ENCODE measurements at regions not wholly inside any gene's neighbourhood (a gene's known extent, or its start where the extent isn't known, plus 50 kb on each side); places are given as distances from the start of the nearest gene placed in this dataset.

DNA sequence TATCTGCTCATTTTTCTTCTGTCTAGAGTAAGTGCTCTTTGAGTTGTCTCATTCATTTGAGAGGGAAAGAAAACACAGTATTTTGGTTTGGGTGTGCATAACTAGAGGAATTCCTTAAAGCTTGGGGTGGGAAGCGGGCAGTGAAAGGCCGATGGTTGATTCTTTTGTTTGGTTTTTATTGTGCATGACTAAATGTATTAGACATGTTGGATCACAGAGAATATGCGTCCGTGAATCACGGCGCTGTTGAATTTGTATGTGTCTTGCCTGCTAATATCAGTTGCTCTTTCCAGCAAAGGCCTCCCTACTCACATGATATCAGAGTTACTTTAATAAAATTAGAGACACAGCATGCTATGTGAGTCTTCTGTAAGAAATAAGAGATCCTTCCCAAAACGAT lies 180.0 kb downstream of the CHD9NB start:
- TF ChIP-seq EZH2phosphoT487 (IDR thresholded peaks at IDR 0.05; ENCODE audit: borderline replicate concordance, low read length), result no peak
- TF ChIP-seq, protein P1, sequence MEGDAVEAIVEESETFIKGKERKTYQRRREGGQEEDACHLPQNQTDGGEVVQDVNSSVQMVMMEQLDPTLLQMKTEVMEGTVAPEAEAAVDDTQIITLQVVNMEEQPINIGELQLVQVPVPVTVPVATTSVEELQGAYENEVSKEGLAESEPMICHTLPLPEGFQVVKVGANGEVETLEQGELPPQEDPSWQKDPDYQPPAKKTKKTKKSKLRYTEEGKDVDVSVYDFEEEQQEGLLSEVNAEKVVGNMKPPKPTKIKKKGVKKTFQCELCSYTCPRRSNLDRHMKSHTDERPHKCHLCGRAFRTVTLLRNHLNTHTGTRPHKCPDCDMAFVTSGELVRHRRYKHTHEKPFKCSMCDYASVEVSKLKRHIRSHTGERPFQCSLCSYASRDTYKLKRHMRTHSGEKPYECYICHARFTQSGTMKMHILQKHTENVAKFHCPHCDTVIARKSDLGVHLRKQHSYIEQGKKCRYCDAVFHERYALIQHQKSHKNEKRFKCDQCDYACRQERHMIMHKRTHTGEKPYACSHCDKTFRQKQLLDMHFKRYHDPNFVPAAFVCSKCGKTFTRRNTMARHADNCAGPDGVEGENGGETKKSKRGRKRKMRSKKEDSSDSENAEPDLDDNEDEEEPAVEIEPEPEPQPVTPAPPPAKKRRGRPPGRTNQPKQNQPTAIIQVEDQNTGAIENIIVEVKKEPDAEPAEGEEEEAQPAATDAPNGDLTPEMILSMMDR (IDR thresholded peaks at IDR 0.05; ENCODE audit: low read depth, low read length, poor library complexity, severe bottlenecking), result no peak
- no peaks in the 10 kb centered on the region for H3K9me2 ChIP-seq (replicated peaks; ENCODE audit: control insufficient read depth, low read length)
- no peaks in the 10 kb centered on the region for H3K4me1 ChIP-seq (ENCODE audit: control insufficient read depth, low read length)
- no peaks in the 10 kb centered on the region for H4K20me1 ChIP-seq (ENCODE audit: control insufficient read depth, insufficient read depth, low read depth, low read length)
- no peak overlapping the region for H3K27ac ChIP-seq (ENCODE audit: low read depth, low read length)
- no peaks in the 10 kb centered on the region for H3K27me3 ChIP-seq (ENCODE audit: control insufficient read depth, low read length)
- H3K36me3 ChIP-seq (ENCODE audit: control insufficient read depth, low read length), result no peaks in the 10 kb centered on the region
- no peaks in the 10 kb centered on the region for H3F3A ChIP-seq (ENCODE audit: control insufficient read depth, insufficient read depth)
- no peaks in the 10 kb centered on the region for H3K79me2 ChIP-seq (ENCODE audit: control insufficient read depth, low read length)
- H3K4me2 ChIP-seq (ENCODE audit: low read length), result no peak overlapping the region
- no peak overlapping the region for H3K4me3 ChIP-seq (ENCODE audit: low read length)
- H3K9me3 ChIP-seq (ENCODE audit: control insufficient read depth, insufficient read depth, low read length), result no peaks in the 10 kb centered on the region

DNA sequence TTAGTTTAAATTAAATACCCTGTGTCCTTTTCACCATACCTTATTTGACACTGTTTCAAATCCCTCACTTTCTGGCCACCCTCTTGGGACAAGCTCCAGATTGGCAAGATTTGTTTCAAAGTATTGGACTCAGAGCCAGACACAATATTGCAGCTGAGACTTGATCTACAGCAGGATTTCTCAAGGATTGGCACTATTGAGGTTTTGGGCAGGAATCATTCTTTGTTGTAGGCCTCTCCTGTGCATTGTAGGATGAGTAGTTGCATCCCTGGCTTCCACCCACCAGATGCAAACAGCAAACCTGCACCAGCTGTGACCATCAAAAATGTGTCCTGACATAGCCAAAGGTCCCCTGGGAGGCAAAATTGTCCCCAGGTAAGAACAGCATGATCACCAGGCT lies 181.2 kb downstream of the CHD9NB start:
- H3K79me2 ChIP-seq (ENCODE audit: control insufficient read depth, low read length), result no peaks in the 10 kb centered on the region
- no peak overlapping the region for H3K27ac ChIP-seq (ENCODE audit: low read depth, low read length)
- no peaks in the 10 kb centered on the region for H3K4me1 ChIP-seq (ENCODE audit: control insufficient read depth, low read length)
- no peak overlapping the region for H3K4me3 ChIP-seq (ENCODE audit: low read length)
- TF ChIP-seq EZH2phosphoT487 (IDR thresholded peaks at IDR 0.05; ENCODE audit: borderline replicate concordance, low read length), result no peak
- TF ChIP-seq, protein P1 (IDR thresholded peaks at IDR 0.05; ENCODE audit: low read depth, low read length, poor library complexity, severe bottlenecking), result no peak
- no peak overlapping the region for H3K4me2 ChIP-seq (ENCODE audit: low read length)
- no peaks in the 10 kb centered on the region for H3K27me3 ChIP-seq (ENCODE audit: control insufficient read depth, low read length)
- no peaks in the 10 kb centered on the region for H4K20me1 ChIP-seq (ENCODE audit: control insufficient read depth, insufficient read depth, low read depth, low read length)
- H3K9me3 ChIP-seq (ENCODE audit: control insufficient read depth, insufficient read depth, low read length), result no peaks in the 10 kb centered on the region
- no peaks in the 10 kb centered on the region for H3K9me2 ChIP-seq (replicated peaks; ENCODE audit: control insufficient read depth, low read length)
- H3F3A ChIP-seq (ENCODE audit: control insufficient read depth, insufficient read depth), result no peaks in the 10 kb centered on the region
- no peaks in the 10 kb centered on the region for H3K36me3 ChIP-seq (ENCODE audit: control insufficient read depth, low read length)

DNA sequence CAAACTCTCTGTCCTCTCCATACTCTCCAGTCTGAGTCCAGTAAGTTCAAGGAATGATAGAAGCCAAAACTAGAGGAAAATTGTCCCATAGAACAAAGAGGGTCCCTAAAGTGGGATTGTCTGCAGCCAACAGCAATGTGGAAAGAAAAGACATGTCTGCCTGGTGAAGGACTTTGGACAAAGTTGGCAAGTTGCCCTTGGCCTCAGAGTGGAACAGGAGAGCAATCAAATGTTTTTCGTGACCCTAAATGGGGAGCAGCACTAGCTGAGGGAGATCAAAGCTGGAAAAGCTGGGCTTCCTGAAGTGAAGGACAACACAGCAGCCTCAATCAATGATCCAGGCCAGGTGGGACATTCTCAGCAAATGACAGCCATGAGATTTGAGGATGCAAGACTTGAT lies 183.5 kb downstream of the CHD9NB start:
- Histone ChIP-seq H3K9me3 (ENCODE audit: control insufficient read depth, insufficient read depth, low read length) (no peaks in the 10 kb centered on the region), H3K4me3 (ENCODE audit: low read length) (no peak overlapping the region), H3K4me2 (ENCODE audit: low read length) (no peak overlapping the region), H3K9me2 (replicated peaks; ENCODE audit: control insufficient read depth, low read length) (no peaks in the 10 kb centered on the region; the same call in 1 of the 2 replicates), H3K79me2 (ENCODE audit: control insufficient read depth, low read length) (no peaks in the 10 kb centered on the region), H3K27ac (ENCODE audit: low read depth, low read length) (no peak overlapping the region), H4K20me1 (ENCODE audit: control insufficient read depth, insufficient read depth, low read depth, low read length) (no peaks in the 10 kb centered on the region), H3K36me3 (ENCODE audit: control insufficient read depth, low read length) (no peaks in the 10 kb centered on the region), H3F3A (ENCODE audit: control insufficient read depth, insufficient read depth) (no peaks in the 10 kb centered on the region), H3K4me1 (ENCODE audit: control insufficient read depth, low read length) (no peaks in the 10 kb centered on the region), H3K27me3 (ENCODE audit: control insufficient read depth, low read length) (no peaks in the 10 kb centered on the region)
- no peak for TF ChIP-seq EZH2phosphoT487 (IDR thresholded peaks at IDR 0.05; ENCODE audit: borderline replicate concordance, low read length)
- TF ChIP-seq, protein P1 (IDR thresholded peaks at IDR 0.05; ENCODE audit: low read depth, low read length, poor library complexity, severe bottlenecking), result no peak

DNA sequence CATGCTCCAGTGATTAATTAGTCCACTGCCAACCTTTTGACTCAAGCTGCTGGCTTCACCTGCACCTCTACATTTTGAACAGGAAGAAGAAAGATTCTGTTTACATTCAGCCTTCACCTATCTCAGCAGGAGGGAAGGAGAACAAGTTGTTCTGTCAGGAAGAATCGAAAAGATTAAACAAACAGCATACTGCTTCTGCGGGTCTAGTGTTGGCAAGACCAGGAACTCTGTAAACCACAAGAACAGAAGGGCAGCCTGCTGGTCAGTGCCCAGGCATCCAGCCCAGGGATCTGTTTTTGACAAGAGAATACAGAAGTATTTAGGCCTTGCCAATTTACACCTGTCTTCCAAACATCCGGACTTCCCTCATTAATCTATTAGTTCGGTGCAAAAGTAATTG lies 189.7 kb downstream of the CHD9NB start:
- Histone ChIP-seq H3F3A (ENCODE audit: control insufficient read depth, insufficient read depth) (no peaks in the 10 kb centered on the region), H3K36me3 (ENCODE audit: control insufficient read depth, low read length) (no peaks in the 10 kb centered on the region), H3K4me3 (ENCODE audit: low read length) (no peak overlapping the region), H3K27me3 (ENCODE audit: control insufficient read depth, low read length) (no peaks in the 10 kb centered on the region), H3K9me2 (replicated peaks; ENCODE audit: control insufficient read depth, low read length) (no peaks in the 10 kb centered on the region; the same call in 1 of the 2 replicates), H3K27ac (ENCODE audit: low read depth, low read length) (no peak overlapping the region), H3K4me1 (ENCODE audit: control insufficient read depth, low read length) (no peaks in the 10 kb centered on the region), H4K20me1 (ENCODE audit: control insufficient read depth, insufficient read depth, low read depth, low read length) (no peaks in the 10 kb centered on the region), H3K79me2 (ENCODE audit: control insufficient read depth, low read length) (no peaks in the 10 kb centered on the region), H3K4me2 (ENCODE audit: low read length) (no peak overlapping the region), H3K9me3 (ENCODE audit: control insufficient read depth, insufficient read depth, low read length) (no peaks in the 10 kb centered on the region)
- TF ChIP-seq, protein P1 (IDR thresholded peaks at IDR 0.05; ENCODE audit: low read depth, low read length, poor library complexity, severe bottlenecking), result no peak
- TF ChIP-seq EZH2phosphoT487 (IDR thresholded peaks at IDR 0.05; ENCODE audit: borderline replicate concordance, low read length), result no peak
